ENCODE measurements at regions not wholly inside any gene's neighbourhood (a gene's known extent, or its start where the extent isn't known, plus 50 kb on each side); places are given as distances from the start of the nearest gene placed in this dataset.

DNA sequence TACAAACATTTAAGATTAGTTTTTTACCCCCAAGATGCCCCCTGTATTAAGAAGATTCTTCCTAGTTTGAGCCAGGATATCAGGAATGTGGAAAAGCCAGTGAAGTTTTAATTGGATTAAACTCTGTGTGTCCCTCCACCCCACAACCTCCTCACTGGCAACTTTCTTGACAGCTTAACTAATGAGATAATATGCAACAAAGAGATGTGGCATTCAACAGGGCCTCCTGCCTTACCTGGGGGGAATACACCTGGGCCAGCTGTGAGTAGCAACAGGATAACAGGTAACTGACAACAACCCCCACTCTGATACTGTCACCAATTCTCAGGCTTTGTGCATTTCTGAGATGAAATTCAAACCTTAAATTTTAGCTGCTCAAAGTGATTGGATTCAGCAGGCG, 512.3 kb downstream of the TFAP2B start:
- no peak for TF ChIP-seq EP300 (conservative IDR thresholded peaks at IDR 0.05; ENCODE audit: poor library complexity, severe bottlenecking)
- TF ChIP-seq CTCF (IDR thresholded peaks at IDR 0.05; ENCODE audit: poor library complexity, severe bottlenecking), result no peak
- TF ChIP-seq EZH2 (IDR thresholded peaks at IDR 0.05; ENCODE audit: borderline replicate concordance, insufficient read depth, low read length, poor library complexity, severe bottlenecking), result no peak
- TF ChIP-seq TAF1 (IDR thresholded peaks at IDR 0.05; ENCODE audit: low read depth), result no peak

Measured in neural cell (in vitro differentiated cells).